Large intestine (tissue), 3 donors: ENCODE measurements at regions not wholly inside any gene's neighbourhood (a gene's known extent, or its start where the extent isn't known, plus 50 kb on each side); places are given as distances from the start of the nearest gene placed in this dataset.
A peak's percentile ranks its signal among the peaks of the same experiment; 100 is the strongest.
"Not testable (repeated sequence)": the region's sequence is repeated elsewhere in the genome, so short reads cannot be mapped to it uniquely, and the experiment has no call there.

Source experiments
- DNase-seq, 2 donors: peaks; one replicate each; pipeline versions ENCODE4 v3.0.0 to v3.0.0-alpha.2; 2013
- H3K27ac ChIP-seq: one replicate; pipeline ENCODE4 v1.5.1; 2013; ENCODE audit warnings: low read length
- H3K27me3 ChIP-seq: 2 replicates; pipeline ENCODE4 v1.6.1; 2013; ENCODE audit warnings: low read length; ENCODE audit not compliant: control insufficient read depth, insufficient read depth
- H3K36me3 ChIP-seq: 2 replicates; pipeline ENCODE4 v1.6.1; 2013; ENCODE audit warnings: low read length; ENCODE audit not compliant: control insufficient read depth, insufficient read depth
- H3K4me1 ChIP-seq: one replicate; pipeline ENCODE4 v1.6.1; 2013; ENCODE audit warnings: low read length; ENCODE audit not compliant: control insufficient read depth, insufficient read depth
- H3K4me3 ChIP-seq: one replicate; pipeline ENCODE4 v1.5.1; 2013; ENCODE audit warnings: low read length
- H3K9me3 ChIP-seq: one replicate; pipeline ENCODE4 v1.6.1; 2013; ENCODE audit warnings: mild to moderate bottlenecking, low read depth, low read length, moderate library complexity; ENCODE audit not compliant: control insufficient read depth
- WGBS: methylation state at CpG from one replicate; pipeline ENCODE4 v1.1.5; 2013; ENCODE audit warnings: low lambda C conversion rate; ENCODE audit not compliant: insufficient coverage; 5-methylcytosine and 5-hydroxymethylcytosine counted together

DNA sequence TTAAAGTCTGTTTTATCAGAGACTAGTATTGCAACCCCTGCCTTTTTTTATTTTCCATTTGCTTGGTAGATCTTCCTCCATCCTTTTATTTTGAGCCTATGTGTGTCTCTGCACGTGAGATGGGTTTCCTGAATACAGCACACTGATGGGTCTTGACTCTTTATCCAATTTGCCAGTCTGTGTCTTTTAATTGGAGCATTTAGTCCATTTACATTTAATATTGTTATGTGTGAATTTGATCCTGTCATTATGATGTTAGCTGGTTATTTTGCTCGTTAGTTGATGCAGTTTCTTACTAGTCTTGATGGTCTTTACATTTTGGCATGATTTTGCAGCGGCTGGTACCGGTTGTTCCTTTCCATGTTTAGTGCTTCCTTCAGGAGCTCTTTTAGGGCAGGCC, 381.5 kb upstream of the ZEB2 start:
- H3K36me3 ChIP-seq, DNase-seq, H3K9me3 ChIP-seq, H3K4me1 ChIP-seq, H3K27ac ChIP-seq, H3K4me3 ChIP-seq, H3K27me3 ChIP-seq: not testable (repeated sequence)
- WGBS = no CpG with 5 or more reads among the region's 4 CpGs

DNA sequence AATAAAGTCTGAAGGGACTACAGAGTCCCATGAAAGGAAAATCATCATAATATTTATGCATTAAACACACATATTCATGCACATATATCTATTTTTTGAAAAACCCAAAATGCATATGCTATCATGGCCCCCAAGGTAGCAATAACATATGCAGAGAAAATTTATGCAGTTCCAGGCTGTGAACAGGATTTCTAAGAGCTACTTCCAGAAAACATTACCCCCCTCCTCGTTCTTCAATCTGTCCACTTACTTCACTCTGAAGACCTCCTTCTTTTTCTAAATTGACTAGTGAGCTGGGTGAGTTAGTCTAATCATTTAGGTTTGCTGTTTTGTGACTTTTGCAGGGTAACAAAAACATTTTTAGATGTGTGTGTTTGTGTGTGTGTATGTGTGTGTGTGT, 376.4 kb upstream of the ZEB2 start:
- Histone ChIP-seq H3K27ac (no peak overlapping the region), H3K4me1 (no peaks in the 10 kb centered on the region), H3K4me3 (no peak overlapping the region), H3K27me3 (no peaks in the 10 kb centered on the region), H3K36me3 (no peaks in the 10 kb centered on the region), H3K9me3 (no peaks in the 10 kb centered on the region)
- WGBS = 33% methylated on average over 1 of the region's 1 CpG
- DNase-seq = no peak

- Histone ChIP-seq H3K9me3 (no peaks in the 10 kb centered on the region), H3K27ac (no peak overlapping the region), H3K4me1 (no peaks in the 10 kb centered on the region), H3K4me3 (no peak overlapping the region), H3K27me3 (no peaks in the 10 kb centered on the region), H3K36me3 (no peaks in the 10 kb centered on the region)
- no peak for DNase-seq
- WGBS = 53% methylated on average over 4 of the region's 8 CpGs
Measured at GRCh38 chr2:144894612-144895599, 375.0 kb upstream of the ZEB2 start.

- Histone ChIP-seq H3K27ac (no peak overlapping the region), H3K4me1 (no peaks in the 10 kb centered on the region), H3K27me3 (no peaks in the 10 kb centered on the region), H3K36me3 (no peaks in the 10 kb centered on the region), H3K4me3 (no peak overlapping the region), H3K9me3 (no peaks in the 10 kb centered on the region)
- 100% methylated on average over 1 of the region's 4 CpGs for WGBS
- DNase-seq = no peak
Measured at GRCh38 chr2:144893464-144893863, 373.5 kb upstream of the ZEB2 start.

GRCh38 chr2:144890828-144891227, 370.9 kb upstream of the ZEB2 start:
- no peak overlapping the region for H3K27ac ChIP-seq
- DNase-seq = peak in 1 of 2 donors; percentile 2
- H3K36me3 ChIP-seq = no peaks in the 10 kb centered on the region
- H3K4me1 ChIP-seq = no peaks in the 10 kb centered on the region
- no peak overlapping the region for H3K4me3 ChIP-seq
- H3K9me3 ChIP-seq = no peaks in the 10 kb centered on the region
- H3K27me3 ChIP-seq = no peaks in the 10 kb centered on the region
- WGBS = no CpG with 5 or more reads among the region's 1 CpG

GRCh38 chr2:144889348-144889747, 369.4 kb upstream of the ZEB2 start:
- Histone ChIP-seq H3K27me3 (no peaks in the 10 kb centered on the region), H3K36me3 (no peaks in the 10 kb centered on the region), H3K4me1 (no peaks in the 10 kb centered on the region), H3K9me3 (no peaks in the 10 kb centered on the region), H3K4me3 (no peak overlapping the region), H3K27ac (no peak overlapping the region)
- no peak for DNase-seq
- no CpG with 5 or more reads among the region's 5 CpGs for WGBS

DNA sequence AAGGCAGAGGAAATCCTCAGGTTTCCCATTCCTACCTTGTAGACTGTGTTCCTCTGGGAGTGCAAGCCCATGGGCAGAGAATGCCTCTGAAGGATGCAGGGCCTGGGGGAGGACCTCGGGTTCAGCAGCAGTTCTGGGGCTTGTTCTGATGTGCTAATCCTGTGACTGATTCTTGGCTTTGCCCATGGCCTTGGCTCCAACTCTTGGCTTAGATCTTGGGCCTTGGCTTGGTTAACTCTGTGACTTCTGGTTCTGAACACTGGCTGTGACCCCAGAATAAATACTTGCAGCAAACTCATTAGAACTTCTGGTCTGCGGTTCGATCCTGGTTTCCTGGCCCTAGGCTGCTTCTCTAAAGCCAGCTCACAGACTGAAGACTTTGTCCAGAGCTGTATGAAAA, 366.9 kb upstream of the ZEB2 start:
- WGBS = no CpG with 5 or more reads among the region's 3 CpGs
- no peaks in the 10 kb centered on the region for H3K36me3 ChIP-seq
- H3K4me1 ChIP-seq = no peaks in the 10 kb centered on the region
- H3K4me3 ChIP-seq = no peak overlapping the region
- H3K9me3 ChIP-seq = no peaks in the 10 kb centered on the region
- H3K27me3 ChIP-seq = no peaks in the 10 kb centered on the region
- no peak for DNase-seq
- no peak overlapping the region for H3K27ac ChIP-seq

GRCh38 chr2:144877893-144878292, 358.0 kb upstream of the ZEB2 start:
- Histone ChIP-seq H3K9me3 (no peaks in the 10 kb centered on the region), H3K36me3 (no peaks in the 10 kb centered on the region), H3K4me3 (no peak overlapping the region), H3K27ac (no peak overlapping the region), H3K4me1 (no peaks in the 10 kb centered on the region), H3K27me3 (no peaks in the 10 kb centered on the region)
- no CpG with 5 or more reads among the region's 8 CpGs for WGBS
- DNase-seq = no peak

DNA sequence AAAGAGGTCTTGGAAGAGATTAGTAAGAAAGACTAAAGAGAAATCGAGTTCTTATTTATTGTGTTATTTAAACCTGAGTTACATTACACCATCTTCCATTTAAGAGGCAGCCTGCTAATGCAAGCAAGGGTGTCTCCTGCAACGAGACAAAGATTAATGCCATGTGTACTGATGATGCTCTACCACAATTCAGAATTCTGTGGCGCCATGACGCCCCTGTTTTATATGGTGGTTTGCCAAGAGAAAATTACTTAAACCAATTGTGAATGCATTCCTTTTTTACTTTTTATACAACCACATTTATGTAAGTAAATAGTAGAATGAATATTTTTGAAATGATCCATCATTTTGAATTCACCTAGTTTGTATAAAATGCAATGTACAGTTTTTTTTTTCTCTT, 356.1 kb upstream of the ZEB2 start:
- DNase-seq = no peak
- no peaks in the 10 kb centered on the region for H3K27me3 ChIP-seq
- H3K4me1 ChIP-seq = no peaks in the 10 kb centered on the region
- no peak overlapping the region for H3K4me3 ChIP-seq
- H3K27ac ChIP-seq = no peak overlapping the region
- no peaks in the 10 kb centered on the region for H3K9me3 ChIP-seq
- H3K36me3 ChIP-seq = no peaks in the 10 kb centered on the region
- WGBS = no CpG with 5 or more reads among the region's 4 CpGs

- H3K36me3 ChIP-seq = no peaks in the 10 kb centered on the region
- no peaks in the 10 kb centered on the region for H3K27me3 ChIP-seq
- no peak for DNase-seq
- no peaks in the 10 kb centered on the region for H3K9me3 ChIP-seq
- H3K4me1 ChIP-seq = no peaks in the 10 kb centered on the region
- no peak overlapping the region for H3K4me3 ChIP-seq
- no peak overlapping the region for H3K27ac ChIP-seq
- WGBS = 60% methylated on average over 1 of the region's 3 CpGs
Measured at GRCh38 chr2:144875290-144875969, 355.5 kb upstream of the ZEB2 start.
